ENCODE measurements at regions not wholly inside any gene's neighbourhood (a gene's known extent, or its start where the extent isn't known, plus 50 kb on each side); places are given as distances from the start of the nearest gene placed in this dataset.

GRCh38 chr11:106540001-106540400 lies 462.5 kb downstream of the AASDHPPT start:
- Histone ChIP-seq H3K9me3 (ENCODE audit: control insufficient read depth in 1 of 2, insufficient read depth in 1 of 2, low read depth in 1 of 2, low read length in 2 of 2) (no peaks in the 10 kb centered on the region), H3K36me3 (ENCODE audit: control insufficient read depth in 1 of 2, insufficient read depth in 2 of 2, low read length in 2 of 2) (no peaks in the 10 kb centered on the region), H3K4me1 (ENCODE audit: control insufficient read depth in 1 of 2, insufficient read depth in 2 of 2, low read length in 2 of 2) (no peaks in the 10 kb centered on the region), H3K9me2 (ENCODE audit: insufficient read depth) (no peaks in the 10 kb centered on the region), H3K4me2 (ENCODE audit: low read length) (no peak overlapping the region), H3K4me3 (replicated peaks in 1 of 2; ENCODE audit: low read depth in 1 of 2, low read length in 2 of 2) (no peak overlapping the region), H4K20me1 (ENCODE audit: insufficient read depth) (no peaks in the 10 kb centered on the region), H3K27ac (ENCODE audit: low read depth, low read length) (no peak overlapping the region), H3K79me2 (ENCODE audit: insufficient read depth, low read length) (no peaks in the 10 kb centered on the region), H2AFZ (ENCODE audit: low read depth, low read length, poor library complexity, severe bottlenecking) (no peak overlapping the region), H3K9ac (ENCODE audit: low read length) (no peak overlapping the region), H3K27me3 (ENCODE audit: insufficient read depth, low read length) (no peaks in the 10 kb centered on the region; the same call in 1 of the 2 replicates)
- intact Hi-C loops (cut with micrococcal nuclease): no loop called here
- RAD21 ChIA-PET (ENCODE audit: low non-redundant PET in 1 of 2, low total read pairs in 2 of 2, uncharacterized antibody in 2 of 2, unreplicated experiment in 2 of 2): no interaction called here
- CTCF ChIA-PET: no interaction called here
- DNase-seq (ENCODE audit: low read depth, low spot score) (no peak), ATAC-seq (no peak)
- POLR2A ChIA-PET: no interaction called here
- no TSS peak for BruUV-seq (replicated peaks)
- TF ChIP-seq RAD21 (IDR thresholded peaks at IDR 0.05; ENCODE audit: low read depth): no peak
- no peak for TF ChIP-seq SP1 (IDR thresholded peaks at IDR 0.05; ENCODE audit: low read depth)
- TF ChIP-seq YY1 (IDR thresholded peaks at IDR 0.05; ENCODE audit: extremely low read depth, insufficient replicate concordance, low read depth, low read length): no peak

GRCh38 chr11:106548406-106548805 lies 469.9 kb downstream of the GUCY1A2 start:
- no peak overlapping the region for H3K9ac ChIP-seq (ENCODE audit: low read length)
- no peak overlapping the region for H3K27ac ChIP-seq (ENCODE audit: low read depth, low read length)
- ChIA-PET CTCF (no interaction called here), RAD21 (ENCODE audit: low non-redundant PET in 1 of 2, low total read pairs in 2 of 2, uncharacterized antibody in 2 of 2, unreplicated experiment in 2 of 2) (no interaction called here), POLR2A (no interaction called here)
- no peak for TF ChIP-seq EZH2 (IDR thresholded peaks at IDR 0.05)
- no peak for TF ChIP-seq TCF7L2 (IDR thresholded peaks at IDR 0.05; ENCODE audit: borderline replicate concordance, extremely low read depth, insufficient read depth, insufficient read length)
- BruUV-seq (replicated peaks): no TSS peak
- no peaks in the 10 kb centered on the region for H3K27me3 ChIP-seq (ENCODE audit: insufficient read depth, low read length)
- intact Hi-C loops (cut with micrococcal nuclease): no loop called here
- H3K4me1 ChIP-seq (ENCODE audit: control insufficient read depth in 1 of 2, insufficient read depth in 2 of 2, low read length in 2 of 2): no peaks in the 10 kb centered on the region
- ATAC-seq: no peak
- no peak overlapping the region for H2AFZ ChIP-seq (ENCODE audit: low read depth, low read length, poor library complexity, severe bottlenecking)
- H3K9me3 ChIP-seq (ENCODE audit: control insufficient read depth in 1 of 2, insufficient read depth in 1 of 2, low read depth in 1 of 2, low read length in 2 of 2): no peaks in the 10 kb centered on the region
- H4K20me1 ChIP-seq (ENCODE audit: insufficient read depth): no peaks in the 10 kb centered on the region
- H3K79me2 ChIP-seq (ENCODE audit: insufficient read depth, low read length): no peaks in the 10 kb centered on the region
- H3K4me2 ChIP-seq (ENCODE audit: low read length): no peak overlapping the region
- no peaks in the 10 kb centered on the region for H3K36me3 ChIP-seq (ENCODE audit: control insufficient read depth in 1 of 2, insufficient read depth in 2 of 2, low read length in 2 of 2)
- H3K4me3 ChIP-seq (replicated peaks in 1 of 2; ENCODE audit: low read depth in 1 of 2, low read length in 2 of 2): no peak overlapping the region
- H3K9me2 ChIP-seq (ENCODE audit: insufficient read depth): no peaks in the 10 kb centered on the region
- no peak for DNase-seq (ENCODE audit: low read depth, low spot score)
